ENCODE measurements at regions not wholly inside any gene's neighbourhood (a gene's known extent, or its start where the extent isn't known, plus 50 kb on each side); places are given as distances from the start of the nearest gene placed in this dataset.

DNA sequence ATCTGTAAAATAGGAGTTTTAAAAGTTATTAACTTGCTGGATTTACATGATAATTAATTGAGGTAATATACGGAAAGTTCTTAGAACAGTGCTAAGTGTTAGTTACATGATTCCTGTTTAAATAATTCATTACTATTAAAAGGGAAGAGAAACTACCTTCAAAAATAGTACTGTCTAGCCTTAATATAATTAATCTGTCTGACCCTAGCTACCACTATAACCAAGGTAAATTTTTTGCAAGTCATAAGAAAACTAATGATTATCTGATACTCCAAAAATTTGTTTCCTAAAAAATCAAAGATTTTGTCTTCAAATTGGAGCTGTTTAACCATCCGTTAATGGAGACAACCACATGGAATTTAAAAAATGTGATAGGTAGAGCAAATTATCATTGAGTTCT is 294.3 kb upstream of the FBXO33 start:
- TF ChIP-seq POLR2AphosphoS5 (IDR thresholded peaks at IDR 0.05; ENCODE audit: low read depth, low read length): no peak
- no peak for TF ChIP-seq TAF1 (IDR thresholded peaks at IDR 0.05; ENCODE audit: borderline replicate concordance, insufficient read depth, low read length)

Measured in PFSK-1 (cell line).